Stomach (tissue), 8 donors: ENCODE measurements at regions not wholly inside any gene's neighbourhood (a gene's known extent, or its start where the extent isn't known, plus 50 kb on each side); places are given as distances from the start of the nearest gene placed in this dataset.

Source experiments
- DNase-seq, 2 donors: peaks; one replicate each; pipeline versions ENCODE4 v3.0.0 to v3.0.0-alpha.2; 2013 to 2019
- H3K27ac ChIP-seq, 5 donors: fragments of 200-600 bp in 4 of 5; sonication (generic) in 4 of 5; one replicate each; pipeline ENCODE4 v1.5.1; 2013 to 2019; ENCODE audit warnings: mild to moderate bottlenecking in 1 of 5, moderate library complexity in 1 of 5
- H3K27me3 ChIP-seq, 3 donors: fragments of 200-600 bp; sonication (generic); one replicate each; pipeline ENCODE4 v1.5.1; 2017 to 2019; ENCODE audit warnings: mixed run types in 1 of 3
- H3K36me3 ChIP-seq, 4 donors: fragments of 200-600 bp; sonication (generic); 1 replicate in 3 of 4; 2 replicates in 1 of 4; pipeline ENCODE4 v1.5.1; 2016 to 2019
- H3K4me1 ChIP-seq, 4 donors: fragments of 200-600 bp; sonication (generic); one replicate each; pipeline ENCODE4 v1.5.1; 2016 to 2019
- H3K4me3 ChIP-seq, 4 donors: fragments of 200-600 bp; sonication (generic) in 3 of 4; one replicate each; pipeline ENCODE4 v1.5.1; 2016 to 2019; ENCODE audit warnings: mild to moderate bottlenecking in 1 of 4
- H3K9me3 ChIP-seq, 4 donors: fragments of 200-600 bp; sonication (generic); one replicate each; pipeline ENCODE4 v1.5.1; 2016 to 2019
- CTCF ChIP-seq, 7 experiments: fragments of 450-650 bp in 4 of 7; fragments of 200-600 bp in 3 of 7; sonication (generic) in 3 of 7; IDR thresholded peaks; one replicate each; pipeline ENCODE4 v1.5.1; 2016 to 2019; ENCODE audit warnings: antibody characterized with exemption in 7 of 7, control low read depth in 2 of 7, mild to moderate bottlenecking in 1 of 7
- EP300 ChIP-seq: sonication (generic); formaldehyde crosslinking; IDR thresholded peaks from one replicate; pipeline ENCODE4 v1.6.1; 2017; ENCODE audit warnings: antibody characterized with exemption
- POLR2A ChIP-seq, 4 donors: fragments of 450-650 bp; IDR thresholded peaks; one replicate each; pipeline ENCODE4 v1.6.1; 2016; ENCODE audit warnings: antibody characterized with exemption in 4 of 4, control low read depth in 2 of 4, mild to moderate bottlenecking in 1 of 4, moderate library complexity in 1 of 4
- POLR2AphosphoS5 ChIP-seq, 3 donors: sonication (generic); formaldehyde crosslinking; IDR thresholded peaks; one replicate each; pipeline ENCODE4 v1.6.1; 2016; ENCODE audit warnings: antibody characterized with exemption in 3 of 3
- WGBS, 5 donors: extraction: QIAGEN DNeasy Blood & Tissue Kit in 3 of 5; methylation state at CpG; one replicate each; pipeline versions ENCODE4 v1.1.5 to v1.1.7; 2013 to 2018; 5-methylcytosine and 5-hydroxymethylcytosine counted together
- intact Hi-C: fragments of 100-400 bp; cut with DNase I; formaldehyde crosslinking; loops from one replicate; pipeline ENCODE4 v1.15.1; 2023; ENCODE audit warnings: low total_unique reads
- donor health status: healthy with polysubstance abuse.
- donor health status: Bipolar disorder and iron deficiency.
- donor health status: healthy.

GRCh38 chr16:75929046-75929445 is 202.8 kb upstream of the CPHXL start:
- WGBS, 5 donors, result 68 to 93% (median 85%) methylated on average over 1 of the region's 1 CpG
- DNase-seq, result no peak
- intact Hi-C loops, result no loop called here
- Histone ChIP-seq H3K36me3 (no peaks in the 10 kb centered on the region), H3K27me3 (no peaks in the 10 kb centered on the region), H3K9me3 (no peaks in the 10 kb centered on the region), H3K4me1 (no peaks in the 10 kb centered on the region), H3K27ac (no peak overlapping the region), H3K4me3 (no peak overlapping the region)
- TF ChIP-seq CTCF (IDR thresholded peaks at IDR 0.05) (no peak), POLR2AphosphoS5 (IDR thresholded peaks at IDR 0.05) (no peak), POLR2A (IDR thresholded peaks at IDR 0.05) (no peak), EP300 (no peak)

- H3K27ac ChIP-seq, result no peak overlapping the region
These were observed 204.8 kb upstream of the CPHXL start for GRCh38 chr16:75931043-75931442.

GRCh38 chr16:75931970-75932369 is 205.7 kb upstream of the CPHXL start:
- H3K4me1 ChIP-seq, result no peaks in the 10 kb centered on the region
- no peak overlapping the region for H3K27ac ChIP-seq
- no peaks in the 10 kb centered on the region for H3K9me3 ChIP-seq
- intact Hi-C loops, result no loop called here
- TF ChIP-seq POLR2AphosphoS5 (IDR thresholded peaks at IDR 0.05) (no peak), EP300 (no peak), POLR2A (IDR thresholded peaks at IDR 0.05) (no peak), CTCF (IDR thresholded peaks at IDR 0.05) (no peak)
- 83 to 95% (median 90%) methylated on average over 1 of the region's 1 CpG for WGBS, 5 donors
- H3K27me3 ChIP-seq, result no peaks in the 10 kb centered on the region
- no peak overlapping the region for H3K4me3 ChIP-seq
- no peaks in the 10 kb centered on the region for H3K36me3 ChIP-seq
- DNase-seq, result no peak

More at GRCh38 chr16:75931043-75931442, 204.8 kb upstream of the CPHXL start:
- H3K4me1 ChIP-seq, result no peaks in the 10 kb centered on the region
- no peaks in the 10 kb centered on the region for H3K36me3 ChIP-seq
- 27 to 49% (median 39%) methylated on average over 1 of the region's 1 CpG for whole genome bisulfite sequencing, 5 donors
- no peak overlapping the region for H3K4me3 ChIP-seq
- DNase-seq, result no peak
- intact Hi-C loops, result no loop called here
- no peaks in the 10 kb centered on the region for H3K9me3 ChIP-seq
- no peak for TF ChIP-seq CTCF (IDR thresholded peaks at IDR 0.05)
- TF ChIP-seq POLR2A (IDR thresholded peaks at IDR 0.05), result no peak
- no peak for TF ChIP-seq POLR2AphosphoS5 (IDR thresholded peaks at IDR 0.05)
- no peak for TF ChIP-seq EP300
- no peaks in the 10 kb centered on the region for H3K27me3 ChIP-seq

GRCh38 chr16:75938818-75939217 is 212.5 kb upstream of the CPHXL start:
- no peaks in the 10 kb centered on the region for H3K36me3 ChIP-seq
- no peak for TF ChIP-seq POLR2A (IDR thresholded peaks at IDR 0.05)
- no peak for TF ChIP-seq POLR2AphosphoS5 (IDR thresholded peaks at IDR 0.05)
- TF ChIP-seq EP300, result no peak
- no peak for TF ChIP-seq CTCF (IDR thresholded peaks at IDR 0.05)
- H3K27me3 ChIP-seq, result peaks cover 0 to 3% (median 0%) of the 10 kb centered on the region in 3 donors
- intact Hi-C loops, result no loop called here
- no peak for DNase-seq
- no peaks in the 10 kb centered on the region for H3K9me3 ChIP-seq
- H3K4me3 ChIP-seq, result no peak overlapping the region
- 72 to 82% (median 80%) methylated on average over 8 of the region's 8 CpGs for WGBS, 5 donors
- no peak overlapping the region for H3K27ac ChIP-seq
- H3K4me1 ChIP-seq, result no peaks in the 10 kb centered on the region
